OCI-LY7 (cell line): ENCODE measurements at regions not wholly inside any gene's neighbourhood (a gene's known extent, or its start where the extent isn't known, plus 50 kb on each side); places are given as distances from the start of the nearest gene placed in this dataset.

ENCODE experiments used
- CTCF ChIP-seq: fragments of 200-600 bp; sonication (generic); conservative IDR thresholded peaks from 2 replicates; pipeline ENCODE4 v1.5.1; 2014; ENCODE audit warnings: mild to moderate bottlenecking, antibody characterized with exemption, low read length, moderate library complexity, mixed read lengths
- EZH2phosphoT487 ChIP-seq: fragments of 200-600 bp; sonication (generic); IDR thresholded peaks from 2 replicates; pipeline ENCODE4 v1.6.1; 2018; ENCODE audit warnings: low read depth, borderline replicate concordance, mild to moderate bottlenecking, mixed run types, antibody characterized with exemption, low read length, moderate library complexity, mixed read lengths

GRCh38 chr4:187380181-187380581 lies 615.4 kb upstream of the ZFP42 start:
- TF ChIP-seq CTCF (peak; percentile 68), EZH2phosphoT487 (no peak)
